ENCODE measurements at regions not wholly inside any gene's neighbourhood (a gene's known extent, or its start where the extent isn't known, plus 50 kb on each side); places are given as distances from the start of the nearest gene placed in this dataset.
"Not testable (repeated sequence)": the region's sequence is repeated elsewhere in the genome, so short reads cannot be mapped to it uniquely, and the experiment has no call there.

- DNase-seq (ENCODE audit: low read depth in 2 of 2), result no peak
Measured at GRCh38 chr4:96946552-96946951, 1106.7 kb downstream of the PDHA2 start.

DNA sequence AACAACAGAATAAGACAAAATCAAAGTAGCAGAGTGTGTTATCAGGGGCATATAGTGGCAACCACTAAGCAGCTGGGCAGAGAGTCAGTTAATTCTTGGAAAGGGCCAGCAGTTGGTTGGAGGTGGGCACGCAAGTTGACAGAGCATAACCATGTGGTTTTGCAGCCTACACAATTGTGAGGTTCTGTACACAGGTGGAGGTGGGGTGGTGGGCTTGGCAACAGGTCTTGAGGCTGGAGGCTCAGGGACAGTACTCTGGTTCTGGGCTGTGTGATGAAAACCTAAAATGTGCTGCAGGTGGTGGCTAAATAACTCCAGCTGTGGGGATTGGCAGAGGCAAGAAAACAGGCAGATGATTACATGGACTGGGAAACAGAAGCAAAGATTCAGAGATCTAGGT lies 1112.7 kb downstream of the PDHA2 start:
- DNase-seq (ENCODE audit: low read depth in 2 of 2), result no peak

- no peak for DNase-seq (ENCODE audit: low read depth in 2 of 2)
Measured at GRCh38 chr4:96955226-96955625, 1115.3 kb downstream of the PDHA2 start.

DNA sequence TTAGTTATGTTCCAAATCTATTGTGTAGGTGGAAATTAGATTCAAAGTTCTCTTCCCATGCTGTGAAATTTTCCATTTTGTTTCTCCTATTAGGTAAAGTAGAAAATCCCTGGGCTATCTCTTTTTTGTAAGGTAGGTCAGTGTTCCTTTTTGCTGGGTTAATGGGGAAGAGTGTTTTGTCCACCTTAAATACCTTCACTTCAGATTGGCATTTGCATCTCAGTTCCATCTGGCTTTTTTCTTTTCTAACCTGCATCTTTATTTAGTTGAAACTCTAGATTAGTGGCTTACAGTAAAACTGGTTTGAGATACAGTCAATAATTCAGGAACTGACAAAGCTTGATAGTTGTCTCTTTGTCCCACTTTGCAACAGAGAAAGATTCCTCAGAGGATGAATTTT lies 1115.8 kb downstream of the PDHA2 start:
- DNase-seq (ENCODE audit: low read depth in 2 of 2), result no peak

GRCh38 chr4:96969455-96969854 lies 1129.6 kb downstream of the PDHA2 start:
- DNase-seq (ENCODE audit: low read depth in 2 of 2), result no peak

- no peak for DNase-seq (ENCODE audit: low read depth in 2 of 2)
Measured at GRCh38 chr4:96972920-96973319, 1133.0 kb downstream of the PDHA2 start.

- no peak for DNase-seq (ENCODE audit: low read depth in 2 of 2)
Measured at GRCh38 chr4:96974295-96974694, 1134.4 kb downstream of the PDHA2 start.

- DNase-seq (ENCODE audit: low read depth in 2 of 2), result no peak
Measured at GRCh38 chr4:96983830-96984229, 1143.9 kb downstream of the PDHA2 start.

DNA sequence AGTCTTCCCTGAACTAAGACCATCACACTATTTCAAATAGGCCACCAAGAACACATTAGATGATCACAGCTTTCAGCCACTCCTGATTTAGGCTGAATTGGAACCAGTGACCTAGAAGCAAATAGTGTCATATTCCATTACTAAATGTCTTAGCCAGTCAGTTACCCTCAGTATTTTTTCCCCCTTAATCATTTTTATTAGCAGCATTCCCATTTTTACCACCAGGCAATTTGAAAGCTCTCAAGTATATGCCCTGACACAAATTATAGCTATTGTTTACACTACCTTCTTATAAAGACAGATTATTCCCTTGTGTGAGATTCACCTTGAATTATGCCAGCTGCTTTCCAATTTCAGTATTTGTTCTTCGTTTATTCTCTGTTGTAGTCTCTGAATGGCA lies 1146.9 kb downstream of the PDHA2 start:
- DNase-seq (ENCODE audit: low read depth in 2 of 2), result no peak

DNA sequence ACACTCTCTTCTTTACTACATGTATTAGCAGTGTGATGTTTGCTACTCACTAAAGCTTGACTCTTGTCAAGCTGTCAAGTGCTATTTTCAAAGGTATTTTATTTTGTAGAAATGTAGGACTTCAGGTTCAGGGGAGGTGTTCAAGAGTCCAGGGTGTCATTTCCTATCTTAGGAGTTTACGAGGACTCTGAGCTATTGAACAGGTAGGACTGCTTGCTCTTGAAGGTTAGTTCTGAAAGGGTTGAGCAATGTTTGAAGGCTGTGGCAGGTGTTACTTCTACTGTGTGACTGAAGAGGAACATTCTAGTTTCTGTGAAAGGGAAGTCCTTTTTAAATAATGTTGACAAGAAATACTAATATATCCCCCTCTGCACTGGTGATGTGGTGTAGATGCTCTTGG lies 1151.2 kb downstream of the PDHA2 start:
- no peak for DNase-seq (ENCODE audit: low read depth in 2 of 2)

DNA sequence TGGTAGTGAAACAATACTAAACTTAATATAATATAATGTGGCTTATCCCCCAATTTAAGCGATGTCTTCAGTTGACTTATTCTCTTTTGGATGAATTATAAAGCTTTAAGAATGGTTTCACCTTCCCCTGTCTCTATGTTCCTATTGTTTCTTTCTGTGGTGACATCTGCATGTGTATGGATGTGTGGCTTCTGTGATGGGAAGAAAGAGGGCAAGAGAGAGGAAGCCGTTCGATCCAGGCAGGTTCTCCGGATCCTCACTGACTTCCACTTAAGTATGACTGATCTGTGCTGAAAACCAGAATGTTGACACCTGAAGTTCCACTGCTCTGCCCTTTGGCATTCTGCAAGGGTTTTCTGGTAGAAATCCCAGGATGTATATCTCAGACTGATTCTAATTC lies 1150.8 kb downstream of the STPG2 start:
- DNase-seq (ENCODE audit: low read depth in 2 of 2), result no peak

GRCh38 chr4:96993560-96993959 lies 1149.7 kb downstream of the STPG2 start:
- no peak for DNase-seq (ENCODE audit: low read depth in 2 of 2)

DNA sequence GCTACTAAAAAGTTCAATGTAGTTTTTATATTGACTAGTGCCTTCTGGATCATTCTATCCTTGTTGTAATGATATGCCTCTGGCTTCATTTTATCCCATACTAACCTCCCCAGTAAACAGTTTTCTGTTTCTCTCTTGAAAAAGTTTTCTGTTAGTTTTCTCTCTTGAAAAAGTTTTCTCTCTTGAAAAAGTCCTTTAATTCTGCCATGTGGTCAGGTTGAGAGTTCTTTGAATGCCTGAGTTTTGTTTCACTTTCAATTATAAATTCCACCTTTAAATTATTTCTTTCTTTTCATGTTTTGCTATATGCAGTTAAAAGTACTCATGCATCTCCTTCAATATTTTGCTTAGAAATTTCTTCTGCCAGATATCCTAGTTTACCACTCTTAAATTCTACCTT lies 1139.6 kb downstream of the STPG2 start:
- no peak for DNase-seq (ENCODE audit: low read depth in 2 of 2)

- DNase-seq (ENCODE audit: low read depth in 2 of 2), result no peak
Measured at GRCh38 chr4:97013309-97013708, 1130.0 kb downstream of the STPG2 start.

- DNase-seq (ENCODE audit: low read depth in 2 of 2), result no peak
Measured at GRCh38 chr4:97013711-97014110, 1129.6 kb downstream of the STPG2 start.

GRCh38 chr4:97015301-97015700 lies 1128.0 kb downstream of the STPG2 start:
- no peak for DNase-seq (ENCODE audit: low read depth in 2 of 2)

DNA sequence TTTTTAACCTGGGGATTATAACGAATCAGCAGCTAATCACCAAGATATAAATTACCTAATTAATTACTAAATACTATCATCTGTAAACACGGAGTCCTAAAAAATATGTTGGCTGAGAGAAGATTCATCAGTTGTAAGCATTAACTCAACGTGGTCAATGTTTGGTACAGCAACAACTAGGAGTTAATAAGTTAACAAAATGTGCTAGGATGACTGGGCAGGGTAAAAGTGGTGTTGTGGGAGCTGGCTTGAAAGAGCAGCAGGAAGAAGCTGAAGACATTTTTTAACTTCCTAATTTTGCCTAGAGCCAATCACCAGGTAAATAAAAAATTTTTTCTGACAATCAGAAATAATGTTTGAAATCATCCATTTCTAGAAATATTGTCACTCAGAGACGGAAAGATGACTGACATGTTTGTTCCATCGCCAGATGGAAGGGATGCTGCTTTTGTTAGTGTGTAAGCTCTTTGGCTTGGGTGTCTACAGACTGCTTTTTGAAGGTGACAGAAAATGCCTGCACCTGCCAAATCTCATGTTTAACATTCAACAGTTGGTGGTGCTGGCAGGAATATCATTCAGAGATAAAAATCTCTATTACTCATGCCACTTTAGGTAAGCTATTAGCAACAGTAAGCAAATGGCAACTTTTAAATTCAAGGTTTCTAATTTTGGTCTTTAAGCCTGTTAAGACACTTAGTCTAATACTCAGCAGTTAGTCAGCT lies 1126.9 kb downstream of the STPG2 start:
- no peak for DNase-seq (ENCODE audit: low read depth in 2 of 2)

DNA sequence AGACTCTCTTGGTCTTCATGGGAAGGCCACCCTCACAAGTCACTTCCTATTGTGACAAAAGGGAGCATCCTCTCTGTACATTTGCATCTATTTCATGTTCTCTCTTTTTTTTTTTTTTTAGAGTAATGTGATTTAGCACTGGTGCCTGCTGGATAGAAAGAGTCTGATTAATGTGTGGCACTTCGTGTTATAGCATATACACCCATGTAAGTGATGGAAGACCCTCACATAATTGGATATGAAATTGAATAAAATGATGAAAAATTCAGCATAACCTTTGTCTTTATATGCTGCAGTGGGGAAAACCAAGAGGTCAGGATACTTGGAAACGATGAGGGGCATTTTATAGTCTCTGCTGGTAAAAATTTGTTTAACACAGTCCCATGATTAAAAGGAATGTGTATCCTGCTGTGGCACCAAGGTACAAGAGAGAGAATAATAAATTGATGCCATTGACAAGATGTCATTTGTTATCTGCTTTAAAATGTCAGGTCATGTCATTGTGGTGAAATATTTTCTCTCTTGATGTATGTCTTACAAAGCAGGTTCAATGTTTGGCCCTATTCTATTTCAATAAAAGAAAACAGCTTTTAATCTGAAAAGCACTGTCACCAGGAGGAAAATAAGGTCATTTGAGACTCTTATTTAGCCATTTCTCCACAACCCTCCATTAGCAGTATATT lies 1115.4 kb downstream of the STPG2 start:
- DNase-seq (ENCODE audit: low read depth in 2 of 2), result no peak

DNA sequence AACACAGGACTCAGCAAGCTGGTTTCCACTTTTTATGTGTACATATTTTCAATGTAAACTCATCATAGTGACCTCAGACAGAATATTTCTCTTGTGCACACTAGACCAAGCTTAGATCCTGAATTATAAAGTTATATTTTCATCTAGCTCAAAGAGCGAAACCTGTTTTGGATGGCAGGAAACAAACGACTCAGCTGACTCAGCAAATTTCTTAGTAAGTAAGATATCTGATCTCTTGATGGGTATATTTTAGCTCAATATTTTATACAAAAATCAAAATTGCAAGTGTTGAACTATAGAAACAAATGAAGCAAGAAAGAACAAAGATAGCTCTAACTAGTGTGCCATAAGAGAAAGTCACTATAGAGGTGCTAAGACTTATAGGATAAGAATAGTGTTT lies 1114.5 kb downstream of the STPG2 start:
- DNase-seq (ENCODE audit: low read depth in 2 of 2), result no peak

GRCh38 chr4:97037411-97038145 lies 1105.7 kb downstream of the STPG2 start:
- not testable (repeated sequence) for DNase-seq (ENCODE audit: low read depth in 2 of 2)

DNA sequence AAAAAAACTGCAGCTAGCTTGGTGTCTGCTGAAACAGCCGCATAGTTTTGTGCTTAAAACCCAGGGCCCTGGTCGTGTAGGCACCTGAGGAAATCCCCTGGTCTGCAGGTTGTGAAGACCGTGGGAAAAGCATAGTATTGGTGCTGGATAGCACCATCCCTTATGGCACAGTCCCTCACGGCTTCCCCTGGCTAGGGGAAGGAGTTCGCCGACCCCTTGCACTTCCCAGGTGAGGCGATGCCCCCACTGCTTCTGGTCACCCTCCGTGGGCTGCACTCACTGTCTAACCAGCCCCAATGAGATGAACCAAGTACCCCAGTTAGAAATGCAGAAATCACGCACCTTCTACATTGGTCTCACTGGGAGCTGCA lies 1105.1 kb downstream of the STPG2 start:
- no peak for DNase-seq (ENCODE audit: low read depth in 2 of 2)

- no peak for DNase-seq (ENCODE audit: low read depth in 2 of 2)
Measured at GRCh38 chr4:97072666-97073065, 1070.6 kb downstream of the STPG2 start.

DNA sequence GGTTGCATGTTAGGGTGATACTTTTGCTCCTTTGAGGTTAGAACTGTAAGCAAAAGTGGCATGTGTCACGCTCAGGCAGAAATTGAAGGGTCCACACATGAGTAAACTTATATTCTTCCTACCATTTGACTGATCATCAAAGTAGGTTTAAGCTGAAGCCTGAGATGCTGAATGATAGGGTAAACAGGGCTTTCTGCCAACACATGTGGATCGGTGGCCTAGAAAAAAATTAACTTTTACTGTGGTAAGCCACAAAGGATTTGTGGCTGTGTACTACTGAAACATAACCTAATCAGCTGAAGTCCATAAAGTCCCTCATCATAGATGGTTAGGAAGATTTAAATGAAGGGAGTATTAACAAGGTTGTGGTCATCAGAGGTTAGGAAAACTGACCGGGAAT lies 1070.1 kb downstream of the STPG2 start:
- DNase-seq (ENCODE audit: low read depth in 2 of 2), result no peak
